HT-29 (cell line): ENCODE measurements at regions not wholly inside any gene's neighbourhood (a gene's known extent, or its start where the extent isn't known, plus 50 kb on each side); places are given as distances from the start of the nearest gene placed in this dataset.
"Not testable (repeated sequence)": the region's sequence is repeated elsewhere in the genome, so short reads cannot be mapped to it uniquely, and the experiment has no call there.

Experiments
- DNase-seq: peaks from one replicate; pipeline ENCODE4 v3.0.0-alpha.2; 2015; ENCODE audit warnings: low spot score

DNA sequence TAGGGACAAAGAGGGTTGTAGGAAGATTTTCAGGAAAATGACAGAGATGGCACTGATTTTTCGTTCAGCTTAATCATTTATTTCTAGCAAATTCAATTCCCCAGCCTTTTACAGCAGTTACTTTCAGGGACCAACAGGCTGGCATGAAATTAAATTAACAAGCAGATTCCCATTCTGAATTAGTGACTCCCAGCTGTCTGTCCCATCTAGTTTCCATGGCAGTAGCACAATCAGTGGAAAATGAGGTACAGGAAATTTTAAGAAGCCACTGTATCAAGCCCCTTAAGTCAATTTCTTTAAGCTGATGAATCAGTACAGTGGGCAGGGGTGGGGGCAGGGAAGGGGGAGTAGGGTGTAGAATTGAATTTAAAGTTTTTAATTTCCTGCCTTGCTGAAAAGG, 121.1 kb upstream of the TEX13C start:
- no peak for DNase-seq

DNA sequence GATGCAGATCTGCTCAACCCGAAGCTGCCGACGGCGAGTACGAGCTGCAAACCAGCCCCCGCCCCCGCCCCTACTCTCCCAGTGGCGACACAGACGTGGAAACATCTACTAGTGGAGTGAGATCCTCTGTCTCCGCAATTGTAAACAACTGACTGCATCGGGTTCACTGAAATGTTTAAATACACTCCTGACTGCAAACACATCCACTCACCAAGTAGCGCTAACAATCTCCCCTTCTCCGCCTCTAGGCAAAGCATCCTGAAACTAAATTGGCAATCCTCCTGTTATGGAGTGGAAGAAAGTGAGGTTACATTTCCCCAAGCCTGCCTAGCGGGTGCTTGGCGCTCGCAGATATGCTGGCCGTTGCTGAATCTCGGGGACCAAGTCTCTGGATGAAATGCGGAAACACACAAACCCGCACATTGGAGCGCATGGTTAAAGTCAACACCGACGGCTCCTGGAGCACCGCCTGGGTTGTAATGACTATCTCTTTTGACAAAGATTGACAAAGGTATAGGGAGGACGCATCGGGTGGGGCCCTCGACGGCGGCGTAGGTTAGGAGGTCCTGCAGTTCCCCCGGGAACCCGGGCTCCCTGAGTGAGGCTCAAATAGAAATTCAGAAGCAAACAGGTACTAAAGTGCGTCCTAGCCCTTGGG, 117.0 kb upstream of the TEX13C start:
- DNase-seq: no peak

DNA sequence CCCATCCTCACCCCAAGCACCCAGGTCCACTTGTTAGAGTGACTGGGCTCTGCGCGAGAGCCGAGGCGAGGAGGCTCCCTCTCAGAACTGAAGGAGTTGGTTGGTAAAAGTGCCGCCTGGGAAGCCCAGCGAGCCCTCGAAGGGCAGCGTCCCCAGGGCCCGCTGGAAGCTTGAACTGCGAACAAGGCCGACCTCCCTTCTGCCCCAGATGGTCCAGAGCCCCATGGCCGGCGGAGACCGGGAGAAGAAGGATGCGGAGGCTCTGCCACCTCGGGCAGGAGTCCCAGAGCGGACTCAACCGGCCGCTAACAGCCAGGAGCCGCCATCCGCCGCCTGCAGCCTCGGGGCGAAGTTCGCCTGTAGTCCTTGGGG, 116.3 kb upstream of the TEX13C start:
- DNase-seq: no peak

DNA sequence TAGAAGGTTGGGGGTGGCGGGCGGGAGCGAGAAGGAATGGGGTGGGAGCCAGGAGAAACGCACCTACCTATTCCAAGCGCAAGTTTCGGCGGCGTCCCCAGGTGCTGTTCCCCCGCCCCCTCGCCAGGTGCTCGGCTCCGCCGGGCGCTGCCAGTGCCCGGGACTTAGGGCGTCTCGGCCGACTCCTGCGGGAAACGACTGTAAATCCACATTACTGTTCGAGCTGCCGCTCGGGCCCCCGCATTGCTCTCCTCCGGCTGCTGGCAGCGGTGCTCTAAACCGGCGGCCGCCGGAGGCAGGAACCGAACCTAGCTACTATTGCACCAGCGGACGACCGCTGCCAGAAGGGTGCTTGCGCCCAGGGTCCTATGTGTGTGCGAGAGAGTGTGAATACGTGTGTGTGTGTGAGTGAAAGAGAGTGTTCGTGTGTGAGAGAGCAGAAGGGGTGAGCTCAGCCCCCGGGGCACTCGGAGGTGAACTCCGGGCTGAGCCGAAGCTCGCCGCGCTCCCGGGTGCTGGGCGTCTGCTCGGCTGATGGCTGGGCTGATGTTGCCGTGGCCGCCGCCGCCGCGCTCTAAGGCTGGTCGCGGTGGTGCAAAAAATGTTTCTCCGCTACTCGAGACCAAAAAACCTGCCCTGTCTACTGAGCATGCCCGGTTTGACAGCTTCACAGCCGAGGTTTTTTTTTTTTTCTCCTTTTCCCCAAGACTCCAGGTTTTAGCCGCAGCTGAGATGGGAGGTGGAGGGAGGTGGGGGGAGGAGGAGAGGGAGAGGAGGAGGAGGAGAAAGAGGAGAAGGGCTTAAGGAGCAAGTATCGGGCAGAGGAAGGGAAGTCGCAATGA, 115.7 kb upstream of the TEX13C start:
- DNase-seq: no peak

DNA sequence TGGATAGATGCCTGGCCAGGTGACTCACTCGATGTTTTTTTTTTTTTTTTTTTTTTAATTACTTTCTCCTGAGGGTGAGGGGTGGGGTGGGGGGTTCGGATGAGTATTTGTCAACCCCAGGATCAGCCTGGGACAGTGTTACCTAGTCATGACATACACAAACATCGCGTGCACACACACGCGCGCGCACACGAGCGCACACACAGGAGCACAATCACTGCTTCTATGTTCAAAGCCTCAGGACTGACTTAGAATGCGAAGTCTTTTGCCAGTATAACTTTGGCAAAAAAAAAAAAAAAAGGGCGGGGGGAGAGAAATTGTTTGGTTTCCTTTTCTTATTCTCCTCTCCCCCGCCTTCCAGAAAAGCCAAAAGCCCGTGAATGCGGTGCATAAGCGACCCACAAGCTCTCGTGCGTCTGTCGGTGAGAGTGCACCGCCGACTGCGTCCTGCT, 115.0 kb upstream of the TEX13C start:
- no peak for DNase-seq

DNA sequence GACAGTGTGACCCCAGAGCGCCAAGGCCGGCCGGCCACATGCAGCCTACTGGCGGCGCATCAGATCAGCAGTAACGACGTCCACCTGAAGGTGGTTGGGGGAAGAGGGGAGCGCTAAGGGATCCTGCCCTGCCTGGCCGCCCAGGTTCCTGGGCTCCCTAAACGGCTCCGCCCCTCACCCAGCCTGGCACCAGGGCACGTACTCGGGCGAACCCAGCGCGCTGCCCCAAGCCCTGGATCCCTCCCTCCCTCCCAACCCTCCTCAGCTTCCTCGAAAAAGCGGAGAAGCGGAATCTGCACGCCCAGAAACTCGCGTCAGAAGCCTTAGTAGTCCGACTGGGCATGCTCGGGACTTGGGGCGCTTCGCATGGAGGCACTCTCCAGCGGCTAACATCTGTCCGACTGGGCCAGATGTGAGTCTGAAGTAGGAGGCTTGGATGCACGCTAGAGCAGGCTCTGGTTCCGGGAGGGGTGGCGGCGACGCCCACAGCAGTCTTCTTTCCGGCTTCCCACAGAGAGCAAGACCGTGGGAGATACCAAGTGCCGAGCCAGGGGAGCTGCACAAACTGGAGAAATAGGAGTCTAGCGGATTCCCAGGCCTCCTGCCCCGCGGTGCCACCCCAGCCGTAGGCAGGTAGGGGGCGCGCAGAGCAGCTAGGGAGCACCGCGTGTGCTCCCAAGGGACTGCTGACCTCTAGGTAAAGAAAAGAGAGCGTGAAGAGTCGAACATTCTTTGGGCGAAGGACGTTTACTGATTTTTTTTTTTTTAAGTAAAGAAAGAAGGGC, 114.3 kb upstream of the TEX13C start:
- DNase-seq: no peak

DNA sequence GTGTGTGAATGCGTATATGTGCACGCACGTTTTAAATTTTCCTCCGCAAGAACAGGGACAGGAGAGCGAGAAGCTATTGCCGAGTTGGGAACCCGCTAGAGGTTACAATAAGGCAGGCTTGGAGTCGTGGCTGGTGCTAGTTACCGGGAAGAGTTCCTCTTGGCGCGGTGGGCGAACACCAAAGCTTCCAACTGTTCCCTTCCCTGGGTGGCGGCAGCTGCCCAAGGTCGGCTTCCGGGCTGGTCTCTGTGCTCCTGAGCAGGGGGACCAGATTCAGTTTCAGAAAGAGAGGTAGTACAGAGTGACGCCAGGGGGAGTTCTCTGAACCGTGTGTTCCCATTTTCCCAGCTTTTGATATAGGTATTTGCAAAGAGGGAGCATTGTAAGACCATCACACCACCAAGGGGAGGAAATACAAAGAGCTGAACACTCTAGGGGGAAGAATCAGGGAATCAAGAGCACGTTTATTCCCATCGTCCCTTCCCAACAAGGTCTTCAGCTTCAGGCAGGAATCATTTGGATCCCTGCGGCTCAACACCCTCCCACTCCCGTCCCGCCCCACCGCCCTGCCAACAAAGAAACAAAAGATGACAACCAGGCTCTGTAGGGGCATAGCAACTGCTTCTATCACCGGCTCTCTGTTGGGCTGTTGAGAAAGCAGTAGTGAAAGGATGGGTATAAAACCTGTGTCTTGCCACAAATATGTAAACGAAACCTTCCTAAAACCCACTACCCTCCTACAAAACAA, 113.6 kb upstream of the TEX13C start:
- no peak for DNase-seq

DNA sequence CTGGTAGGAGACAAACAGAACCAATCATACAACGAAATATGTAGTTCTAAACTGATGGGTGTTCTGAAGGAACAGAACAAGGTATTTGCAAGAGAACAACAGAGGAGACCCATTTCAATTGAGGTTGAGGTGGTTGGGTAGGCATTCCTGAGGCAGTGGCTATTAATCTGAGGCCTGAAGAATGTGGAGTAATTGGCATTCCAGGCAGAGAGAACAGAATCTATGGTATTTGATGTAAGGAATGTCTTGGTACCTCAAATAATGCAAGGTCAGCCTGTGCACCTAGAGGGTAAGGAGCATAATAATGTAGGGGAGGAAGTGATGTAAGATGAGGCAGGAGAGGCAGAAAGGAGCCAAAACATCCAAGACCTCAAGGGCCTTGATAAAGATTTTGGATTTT, 109.5 kb upstream of the TEX13C start:
- DNase-seq: no peak

DNA sequence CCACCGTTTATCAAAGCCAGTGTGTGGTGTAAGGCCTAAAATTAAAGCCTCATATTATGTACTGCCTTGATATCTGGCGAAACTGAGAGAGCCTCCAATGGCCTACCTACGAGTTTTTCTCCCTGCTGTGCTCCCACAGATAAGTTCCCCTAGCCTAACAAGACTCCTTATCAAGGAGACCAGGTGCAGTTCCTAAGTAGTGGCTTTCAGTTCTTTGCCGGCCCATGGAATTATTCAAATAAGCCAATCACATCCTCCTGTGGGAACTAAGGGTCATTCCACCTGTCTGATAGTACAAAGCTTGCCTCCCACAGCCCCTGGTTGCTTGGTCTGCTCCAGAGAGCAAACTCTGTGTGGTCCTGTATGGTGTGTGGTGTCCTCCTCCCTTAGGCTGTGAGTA, 99.8 kb upstream of the TEX13C start:
- no peak for DNase-seq

DNA sequence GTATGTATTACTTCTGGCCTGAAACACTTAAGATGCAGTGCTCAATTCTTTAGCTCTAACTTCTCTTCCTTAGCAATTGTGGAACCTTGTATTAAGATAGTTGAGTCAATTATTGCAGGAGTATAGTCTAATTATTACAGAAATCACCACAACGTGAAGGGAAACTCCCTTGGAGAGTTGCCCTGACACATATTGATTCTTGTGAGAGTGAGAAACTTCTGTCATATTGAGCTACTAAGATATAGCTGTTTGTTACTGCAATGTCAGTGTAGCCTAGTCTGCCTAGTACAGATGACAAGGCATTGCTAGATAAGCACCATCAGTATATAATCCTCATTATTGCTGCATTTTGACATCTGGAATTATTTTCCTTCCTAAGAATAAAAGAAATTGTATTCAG, 82.7 kb upstream of the TEX13C start:
- no peak for DNase-seq

DNA sequence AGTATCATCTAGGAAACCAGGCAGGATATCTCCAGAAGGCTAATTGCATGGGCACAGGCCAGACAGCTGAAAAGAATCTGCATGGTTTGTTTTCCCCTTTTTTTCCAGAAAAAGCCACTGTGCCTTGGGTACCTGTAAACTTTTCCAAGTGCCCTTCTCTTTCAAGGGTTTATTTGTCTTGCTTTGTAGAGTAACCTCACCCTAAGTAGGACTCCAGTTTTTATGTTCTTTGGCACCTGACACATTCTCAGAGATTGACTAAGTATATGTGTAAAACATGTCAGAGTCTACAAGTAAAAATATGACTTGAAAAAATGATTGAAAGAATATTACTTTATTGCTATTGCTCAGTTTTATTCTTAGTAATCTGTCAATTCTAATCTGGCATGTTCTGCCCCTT, 70.7 kb upstream of the TEX13C start:
- DNase-seq: no peak

DNA sequence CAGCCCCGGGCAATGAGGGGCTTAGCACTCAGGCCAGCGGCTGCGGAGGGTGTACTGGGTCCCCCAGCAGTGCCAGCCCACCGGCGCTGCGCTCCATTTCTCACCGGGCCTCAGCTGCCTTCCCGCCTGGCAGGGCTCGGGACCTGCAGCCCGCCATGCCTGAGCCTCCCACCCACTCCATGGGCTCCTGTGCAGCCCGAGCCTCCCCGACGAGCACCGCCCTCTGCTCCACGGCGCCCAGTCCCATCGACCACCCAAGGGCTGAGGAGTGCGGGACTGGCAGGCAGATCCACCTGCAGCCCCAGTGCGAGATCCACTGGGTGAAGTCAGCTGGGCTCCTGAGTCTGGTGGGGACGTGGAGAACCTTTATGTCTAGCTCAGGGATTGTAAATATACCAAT, 63.9 kb upstream of the TEX13C start:
- DNase-seq: not testable (repeated sequence)

DNA sequence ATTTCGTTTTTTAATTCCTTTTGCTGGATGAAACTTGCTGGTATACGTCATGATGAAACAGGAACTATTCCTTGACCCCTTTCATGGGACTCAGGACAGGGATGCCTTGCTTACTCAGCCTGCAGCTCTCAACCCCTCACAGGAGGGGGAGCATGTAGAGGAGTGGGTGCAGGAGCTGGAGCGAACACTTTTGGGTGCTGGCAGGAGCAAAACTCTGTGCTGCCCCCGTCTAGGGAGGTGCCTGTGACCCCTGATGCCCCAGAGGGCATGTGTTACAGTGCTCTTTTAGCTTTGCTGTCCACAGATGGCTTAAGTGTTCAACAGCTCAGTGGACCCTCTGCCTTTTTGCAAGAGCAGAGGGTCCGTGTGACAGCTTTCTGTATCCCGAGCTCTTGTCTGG, 56.8 kb upstream of the TEX13C start:
- DNase-seq: no peak

DNA sequence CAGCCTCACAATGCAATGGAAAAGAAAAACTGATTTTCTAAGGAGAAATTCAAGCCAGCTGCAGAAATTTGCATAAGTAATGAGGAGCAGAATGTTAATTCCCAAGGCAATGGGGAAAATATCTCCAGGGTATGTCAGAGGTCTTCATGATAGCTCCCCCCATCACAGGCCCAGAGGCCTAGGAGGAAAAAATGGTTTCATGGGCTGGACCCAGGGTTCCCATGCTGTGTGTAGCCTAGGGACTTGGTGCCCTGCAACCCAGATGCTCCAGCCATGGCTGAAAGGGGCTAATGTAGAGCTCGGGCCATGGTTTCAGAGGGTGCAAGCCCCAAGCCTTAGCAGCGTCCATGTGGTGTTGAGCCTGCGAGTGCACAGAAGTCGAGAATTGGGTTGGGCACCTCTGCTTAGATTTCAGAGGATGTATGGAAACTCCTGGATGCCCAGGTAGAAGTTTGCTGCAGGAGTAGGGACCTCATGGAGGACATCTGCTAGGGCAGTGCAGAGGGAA, 53.5 kb upstream of the TEX13C start:
- DNase-seq: no peak
